WTC11 (cell line): ENCODE measurements at regions not wholly inside any gene's neighbourhood (a gene's known extent, or its start where the extent isn't known, plus 50 kb on each side); places are given as distances from the start of the nearest gene placed in this dataset.

Experiments
- NFYB ChIP-seq: sonication (generic); formaldehyde crosslinking; conservative IDR thresholded peaks from 2 replicates; pipeline ENCODE4 v1.8.0; 2022; ENCODE audit warnings: low read depth, missing genetic modification reagents
- NR1H2 ChIP-seq: sonication (generic); formaldehyde crosslinking; IDR thresholded peaks from 2 replicates; pipeline ENCODE4 v1.9.0; 2021; ENCODE audit warnings: mild to moderate bottlenecking, moderate library complexity, missing genetic modification reagents
- SP1 ChIP-seq: sonication (generic); formaldehyde crosslinking; conservative IDR thresholded peaks from 2 replicates; pipeline ENCODE4 v1.8.1; 2022; ENCODE audit warnings: missing genetic modification reagents
- TEAD1 ChIP-seq: sonication (generic); formaldehyde crosslinking; IDR thresholded peaks from 2 replicates; pipeline ENCODE4 v1.8.0; 2022; ENCODE audit warnings: mild to moderate bottlenecking, missing genetic modification reagents
- ZBTB21 ChIP-seq: sonication (generic); formaldehyde crosslinking; IDR thresholded peaks from 2 replicates; pipeline ENCODE4 v1.8.1; 2023; ENCODE audit warnings: mild to moderate bottlenecking, missing genetic modification reagents, borderline replicate concordance
- ZNF416 ChIP-seq: fragments of 250-450 bp; sonication (Bioruptor Pico); IDR thresholded peaks from 2 replicates; pipeline ENCODE4 v1.9.0; 2021; ENCODE audit warnings: mild to moderate bottlenecking, inconsistent platforms
- TF ChIP-seq, protein P1 (sequence below): fragments of 200-600 bp; IDR thresholded peaks from 2 replicates; pipeline ENCODE4 v1.8.0; 2022; ENCODE audit warnings: antibody characterized with exemption
- TF ChIP-seq, protein P2 (sequence below): sonication (generic); formaldehyde crosslinking; IDR thresholded peaks from 2 replicates; pipeline ENCODE4 v1.8.1; 2023; ENCODE audit warnings: mild to moderate bottlenecking, missing genetic modification reagents, moderate library complexity
- TF ChIP-seq, protein P3 (sequence below): sonication (generic); formaldehyde crosslinking; IDR thresholded peaks from 2 replicates; pipeline ENCODE4 v1.8.1; 2023; ENCODE audit warnings: mild to moderate bottlenecking, missing genetic modification reagents, moderate library complexity

DNA sequence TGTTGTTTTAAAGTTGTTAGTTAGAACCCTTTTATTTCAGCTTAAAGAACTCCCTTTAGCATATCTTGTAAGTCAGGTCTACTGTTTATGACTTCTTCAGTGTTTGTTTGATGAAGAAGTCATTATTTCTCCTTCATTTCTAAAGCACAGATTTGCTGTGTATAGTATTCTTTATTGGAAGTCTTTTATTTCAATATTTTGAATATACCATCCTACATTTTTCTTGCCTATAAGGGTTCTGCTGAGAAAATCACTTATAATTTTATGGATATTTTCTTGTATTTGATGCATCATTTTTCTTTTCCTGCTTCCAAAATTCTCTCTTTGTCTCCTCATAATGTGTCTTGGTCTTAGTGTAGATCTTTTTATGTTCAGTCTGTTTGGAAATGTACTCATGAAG is 134.5 kb downstream of the CPXCR1 start:
- TF ChIP-seq, protein P1, sequence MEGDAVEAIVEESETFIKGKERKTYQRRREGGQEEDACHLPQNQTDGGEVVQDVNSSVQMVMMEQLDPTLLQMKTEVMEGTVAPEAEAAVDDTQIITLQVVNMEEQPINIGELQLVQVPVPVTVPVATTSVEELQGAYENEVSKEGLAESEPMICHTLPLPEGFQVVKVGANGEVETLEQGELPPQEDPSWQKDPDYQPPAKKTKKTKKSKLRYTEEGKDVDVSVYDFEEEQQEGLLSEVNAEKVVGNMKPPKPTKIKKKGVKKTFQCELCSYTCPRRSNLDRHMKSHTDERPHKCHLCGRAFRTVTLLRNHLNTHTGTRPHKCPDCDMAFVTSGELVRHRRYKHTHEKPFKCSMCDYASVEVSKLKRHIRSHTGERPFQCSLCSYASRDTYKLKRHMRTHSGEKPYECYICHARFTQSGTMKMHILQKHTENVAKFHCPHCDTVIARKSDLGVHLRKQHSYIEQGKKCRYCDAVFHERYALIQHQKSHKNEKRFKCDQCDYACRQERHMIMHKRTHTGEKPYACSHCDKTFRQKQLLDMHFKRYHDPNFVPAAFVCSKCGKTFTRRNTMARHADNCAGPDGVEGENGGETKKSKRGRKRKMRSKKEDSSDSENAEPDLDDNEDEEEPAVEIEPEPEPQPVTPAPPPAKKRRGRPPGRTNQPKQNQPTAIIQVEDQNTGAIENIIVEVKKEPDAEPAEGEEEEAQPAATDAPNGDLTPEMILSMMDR = no peak
- TF ChIP-seq NFYB (CRISPR knock-in tag) (no peak), ZNF416 (no peak), ZBTB21 (CRISPR knock-in tag) (no peak), SP1 (CRISPR knock-in tag) (no peak), TEAD1 (CRISPR knock-in tag) (no peak), NR1H2 (CRISPR knock-in tag) (no peak)
- TF ChIP-seq, protein P2, sequence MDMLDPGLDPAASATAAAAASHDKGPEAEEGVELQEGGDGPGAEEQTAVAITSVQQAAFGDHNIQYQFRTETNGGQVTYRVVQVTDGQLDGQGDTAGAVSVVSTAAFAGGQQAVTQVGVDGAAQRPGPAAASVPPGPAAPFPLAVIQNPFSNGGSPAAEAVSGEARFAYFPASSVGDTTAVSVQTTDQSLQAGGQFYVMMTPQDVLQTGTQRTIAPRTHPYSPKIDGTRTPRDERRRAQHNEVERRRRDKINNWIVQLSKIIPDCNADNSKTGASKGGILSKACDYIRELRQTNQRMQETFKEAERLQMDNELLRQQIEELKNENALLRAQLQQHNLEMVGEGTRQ = no peak
- TF ChIP-seq, protein P3, sequence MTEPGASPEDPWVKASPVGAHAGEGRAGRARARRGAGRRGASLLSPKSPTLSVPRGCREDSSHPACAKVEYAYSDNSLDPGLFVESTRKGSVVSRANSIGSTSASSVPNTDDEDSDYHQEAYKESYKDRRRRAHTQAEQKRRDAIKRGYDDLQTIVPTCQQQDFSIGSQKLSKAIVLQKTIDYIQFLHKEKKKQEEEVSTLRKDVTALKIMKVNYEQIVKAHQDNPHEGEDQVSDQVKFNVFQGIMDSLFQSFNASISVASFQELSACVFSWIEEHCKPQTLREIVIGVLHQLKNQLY (CRISPR knock-in tag) = no peak
